H9 (cell line): ENCODE measurements at regions not wholly inside any gene's neighbourhood (a gene's known extent, or its start where the extent isn't known, plus 50 kb on each side); places are given as distances from the start of the nearest gene placed in this dataset.

Source experiments
- DNase-seq: peaks from one replicate; pipeline ENCODE4 v3.0.0-alpha.2; 2017
- H2AFZ ChIP-seq: one replicate; pipeline ENCODE4 v1.6.1; 2013; ENCODE audit warnings: mild to moderate bottlenecking, low read length, control low read depth, moderate library complexity
- H2AK5ac ChIP-seq: 2 replicates; pipeline ENCODE4 v1.6.1; 2013; ENCODE audit warnings: low read length, control low read depth, mixed read lengths; ENCODE audit not compliant: insufficient read length
- H2BK120ac ChIP-seq: one replicate; pipeline ENCODE4 v1.6.1; 2013; ENCODE audit warnings: low read depth, mild to moderate bottlenecking, low read length, control low read depth, inconsistent platforms; ENCODE audit not compliant: poor library complexity, severe bottlenecking
- H2BK12ac ChIP-seq: 2 replicates; pipeline ENCODE4 v1.6.1; 2013; ENCODE audit warnings: low read length, control low read depth, mixed read lengths, low read depth; ENCODE audit not compliant: insufficient read length
- H2BK15ac ChIP-seq: 2 replicates; pipeline ENCODE4 v1.6.1; 2013; ENCODE audit warnings: low read depth, low read length, control low read depth
- H2BK20ac ChIP-seq: one replicate; pipeline ENCODE4 v1.6.1; 2013; ENCODE audit warnings: low read depth, mild to moderate bottlenecking, low read length, control low read depth, inconsistent platforms; ENCODE audit not compliant: poor library complexity, severe bottlenecking
- H2BK5ac ChIP-seq: 2 replicates; pipeline ENCODE4 v1.6.1; 2013; ENCODE audit warnings: low read length, control low read depth, mixed read lengths; ENCODE audit not compliant: insufficient read length
- H3K14ac ChIP-seq: 2 replicates; pipeline ENCODE4 v1.6.1; 2013; ENCODE audit warnings: low read length, control low read depth; ENCODE audit not compliant: insufficient read depth
- H3K18ac ChIP-seq: 2 replicates; pipeline ENCODE4 v1.6.1; 2013; ENCODE audit warnings: low read depth, mild to moderate bottlenecking, mixed read lengths, low read length, control low read depth; ENCODE audit not compliant: insufficient read length
- H3K23ac ChIP-seq: 2 replicates; pipeline ENCODE4 v1.6.1; 2013; ENCODE audit warnings: low read length, control low read depth, mixed read lengths, low read depth; ENCODE audit not compliant: insufficient read length
- H3K23me2 ChIP-seq: 2 replicates; pipeline ENCODE4 v1.6.1; 2013; ENCODE audit warnings: low read depth, mild to moderate bottlenecking, mixed read lengths, low read length, control low read depth; ENCODE audit not compliant: insufficient read length, poor library complexity, severe bottlenecking
- H3K27ac ChIP-seq: 2 replicates; pipeline ENCODE4 v1.5.1; 2013; ENCODE audit warnings: low read length, control low read depth, mixed read lengths, low read depth; ENCODE audit not compliant: insufficient read length
- H3K27me3 ChIP-seq: 2 replicates; pipeline ENCODE4 v1.6.1; 2013; ENCODE audit warnings: low read length, control low read depth, inconsistent platforms; ENCODE audit not compliant: insufficient read depth
- H3K4ac ChIP-seq: 2 replicates; pipeline ENCODE4 v1.6.1; 2013; ENCODE audit warnings: low read depth, mild to moderate bottlenecking, control low read depth, inconsistent platforms, low read length, moderate library complexity
- H3K4me1 ChIP-seq: 2 replicates; pipeline ENCODE4 v1.6.1; 2013; ENCODE audit warnings: low read length, control low read depth, inconsistent platforms; ENCODE audit not compliant: insufficient read depth
- H3K4me2 ChIP-seq: 2 replicates; pipeline ENCODE4 v1.6.1; 2013; ENCODE audit warnings: low read length, control low read depth, mixed read lengths; ENCODE audit not compliant: insufficient read length, insufficient read depth
- H3K56ac ChIP-seq: 2 replicates; pipeline ENCODE4 v1.6.1; 2013; ENCODE audit warnings: low read depth, mild to moderate bottlenecking, mixed read lengths, low read length, control low read depth; ENCODE audit not compliant: insufficient read length
- H3K79me1 ChIP-seq: 2 replicates; pipeline ENCODE4 v1.6.1; 2013; ENCODE audit warnings: low read depth, mild to moderate bottlenecking, moderate library complexity, low read length, control low read depth, inconsistent platforms; ENCODE audit not compliant: insufficient read depth, poor library complexity, severe bottlenecking
- H3K79me2 ChIP-seq: 2 replicates; pipeline ENCODE4 v1.6.1; 2013; ENCODE audit warnings: low read length, control low read depth, inconsistent platforms; ENCODE audit not compliant: insufficient read depth
- H3K9ac ChIP-seq: 2 replicates; pipeline ENCODE4 v1.6.1; 2013; ENCODE audit warnings: low read length, control low read depth, mixed read lengths; ENCODE audit not compliant: insufficient read length; ENCODE audit errors: extremely low read depth
- H3K9me3 ChIP-seq: one replicate; pipeline ENCODE4 v1.6.1; 2013; ENCODE audit warnings: low read depth, low read length, inconsistent platforms; ENCODE audit not compliant: control insufficient read depth
- H3T11ph ChIP-seq: one replicate; pipeline ENCODE4 v1.6.1; 2013; ENCODE audit warnings: mild to moderate bottlenecking, low read length, control low read depth, inconsistent platforms
- H4K20me1 ChIP-seq: one replicate; pipeline ENCODE4 v1.6.1; 2013; ENCODE audit not compliant: control insufficient read depth, insufficient read length, insufficient read depth
- H4K5ac ChIP-seq: 2 replicates; pipeline ENCODE4 v1.6.1; 2013; ENCODE audit warnings: low read depth, mild to moderate bottlenecking, mixed read lengths, low read length, control low read depth; ENCODE audit not compliant: insufficient read length
- H4K8ac ChIP-seq: replicated peaks from 2 replicates; pipeline ENCODE4 v1.6.1; 2013; ENCODE audit warnings: low read length, control low read depth, mixed read lengths, low read depth; ENCODE audit not compliant: insufficient read length
- H4K91ac ChIP-seq: 2 replicates; pipeline ENCODE4 v1.6.1; 2013; ENCODE audit warnings: low read depth, mild to moderate bottlenecking, moderate library complexity, mixed read lengths, low read length, control low read depth; ENCODE audit not compliant: insufficient read length
- H3K27ac Mint-ChIP-seq, 3 experiments: 2 replicates in 2 of 3; 3 replicates in 1 of 3; pipeline ENCODE4 v1.8.0; 2020 to 2021; ENCODE audit warnings: mixed read lengths in 3 of 3, mild to moderate bottlenecking in 1 of 3, moderate library complexity in 1 of 3
- H3K27me3 Mint-ChIP-seq: 2 replicates; pipeline ENCODE4 v1.8.0; 2021; ENCODE audit warnings: low read depth, mild to moderate bottlenecking, moderate library complexity, mixed read lengths
- H3K36me3 Mint-ChIP-seq, 3 experiments: 2 replicates in 2 of 3; 3 replicates in 1 of 3; pipeline ENCODE4 v1.8.0; 2020 to 2021; ENCODE audit warnings: low read depth in 3 of 3, mixed read lengths in 3 of 3; ENCODE audit not compliant: insufficient read depth in 1 of 3
- H3K4me1 Mint-ChIP-seq, 2 experiments: 2 replicates each; pipeline ENCODE4 v1.8.0; 2020; ENCODE audit warnings: mixed read lengths in 2 of 2
- H3K4me3 Mint-ChIP-seq, 2 experiments: 2 replicates in 1 of 2; 3 replicates in 1 of 2; pipeline ENCODE4 v1.8.0; 2020 to 2021; ENCODE audit warnings: mild to moderate bottlenecking in 2 of 2, mixed read lengths in 2 of 2, moderate library complexity in 1 of 2
- H3K9me3 Mint-ChIP-seq, 2 experiments: 2 replicates in 1 of 2; 3 replicates in 1 of 2; pipeline ENCODE4 v1.8.0; 2020; ENCODE audit warnings: mild to moderate bottlenecking in 2 of 2, mixed read lengths in 2 of 2, moderate library complexity in 1 of 2
- CTCF ChIP-seq: fragments of 200-600 bp; sonication (generic); conservative IDR thresholded peaks from 3 replicates; pipeline ENCODE4 v1.8.0; 2021; ENCODE audit warnings: antibody characterized with exemption, mild to moderate bottlenecking
- whole genome bisulfite sequencing: extraction: QIAGEN DNeasy Blood & Tissue Kit; methylation state at CpG from one replicate; pipeline ENCODE4 v1.1.7; 2013; ENCODE audit warnings: missing lambda C conversion rate, low lambda C conversion rate, mixed read lengths; ENCODE audit not compliant: insufficient read length; ENCODE audit errors: extremely low coverage; 5-methylcytosine and 5-hydroxymethylcytosine counted together

- no peaks in the 10 kb centered on the region for H3K9me3 ChIP-seq
- H3K27ac ChIP-seq = no peak overlapping the region
- no peak overlapping the region for H2BK5ac ChIP-seq
- H4K20me1 ChIP-seq = no peaks in the 10 kb centered on the region
- H3K27me3 Mint-ChIP-seq = no peaks in the 10 kb centered on the region
- no peak overlapping the region for H4K8ac ChIP-seq
- H2BK120ac ChIP-seq = no peak overlapping the region
- H3K23me2 ChIP-seq = no peaks in the 10 kb centered on the region
- H3K79me2 ChIP-seq = no peaks in the 10 kb centered on the region
- no peak overlapping the region for H3K18ac ChIP-seq
- H3K4me1 ChIP-seq = no peaks in the 10 kb centered on the region
- H4K5ac ChIP-seq = no peak overlapping the region
- no peak overlapping the region for H2BK20ac ChIP-seq
- WGBS = no CpG with 5 or more reads among the region's 3 CpGs
- no peak overlapping the region for H2AFZ ChIP-seq
- H3K36me3 Mint-ChIP-seq = peaks cover 0 to 4% (median 3%) of the 10 kb centered on the region in 3 experiments; a peak in 3 of 7 replicates
- peaks cover 3% of the 10 kb centered on the region in 2 experiments; a peak in 3 of 5 replicates for H3K9me3 Mint-ChIP-seq
- H3K4me3 Mint-ChIP-seq = no peak overlapping the region
- H3K79me1 ChIP-seq = no peaks in the 10 kb centered on the region
- H2BK15ac ChIP-seq = no peak overlapping the region
- no peak overlapping the region for H3K23ac ChIP-seq
- no peak for TF ChIP-seq CTCF
- no peaks in the 10 kb centered on the region for H3K27me3 ChIP-seq
- H2BK12ac ChIP-seq = no peak overlapping the region
- no peak overlapping the region for H3K9ac ChIP-seq
- no peak overlapping the region for H3K56ac ChIP-seq
- no peak overlapping the region for H3K14ac ChIP-seq
- no peak overlapping the region for H4K91ac ChIP-seq
- no peak for DNase-seq
- peaks cover 13 to 16% of the 10 kb centered on the region in 2 experiments for H3K4me1 Mint-ChIP-seq
- no peak overlapping the region for H2AK5ac ChIP-seq
- H3K4ac ChIP-seq = no peak overlapping the region
- no peak overlapping the region for H3K27ac Mint-ChIP-seq
- H3K4me2 ChIP-seq = no peak overlapping the region
- no peak overlapping the region for H3T11ph ChIP-seq
Measured at GRCh38 chr7:85294176-85294575, 107.3 kb upstream of the SEMA3D start.
